NT2/D1 (cell line): ENCODE measurements at regions not wholly inside any gene's neighbourhood (a gene's known extent, or its start where the extent isn't known, plus 50 kb on each side); places are given as distances from the start of the nearest gene placed in this dataset.

Experiments used
- DNase-seq: peaks from one replicate; pipeline ENCODE4 v3.0.0-alpha.2; 2011; ENCODE audit warnings: low read depth, low spot score
- H3K27me3 ChIP-seq: 2 replicates; pipeline ENCODE4 v1.6.0; 2011; ENCODE audit warnings: mild to moderate bottlenecking; ENCODE audit not compliant: insufficient read length, insufficient read depth
- H3K36me3 ChIP-seq: 2 replicates; pipeline ENCODE4 v1.6.1; 2011; ENCODE audit warnings: mild to moderate bottlenecking, low read length, mixed read lengths; ENCODE audit not compliant: insufficient read depth, insufficient read length
- H3K4me1 ChIP-seq: 2 replicates; pipeline ENCODE4 v1.5.1; 2011; ENCODE audit not compliant: insufficient read depth, insufficient read length
- H3K4me3 ChIP-seq: 2 replicates; pipeline ENCODE4 v1.5.1; 2011; ENCODE audit warnings: low read depth; ENCODE audit not compliant: insufficient read length
- H3K9ac ChIP-seq: 2 replicates; pipeline ENCODE4 v1.6.0; 2011; ENCODE audit warnings: low read depth; ENCODE audit not compliant: insufficient read length
- H3K9me3 ChIP-seq: 2 replicates; pipeline ENCODE4 v1.5.1; 2011; ENCODE audit warnings: mild to moderate bottlenecking, low read length; ENCODE audit not compliant: insufficient read depth
- SUZ12 ChIP-seq: IDR thresholded peaks from 2 replicates; pipeline ENCODE4 v1.6.1; 2011; ENCODE audit not compliant: insufficient read length, insufficient read depth; ENCODE audit errors: extremely low read depth
- YY1 ChIP-seq: IDR thresholded peaks from 2 replicates; pipeline ENCODE4 v1.6.1; 2011; ENCODE audit not compliant: insufficient read length, insufficient read depth
- ZNF274 ChIP-seq: IDR thresholded peaks from 2 replicates; pipeline ENCODE4 v1.6.1; 2011; ENCODE audit warnings: mild to moderate bottlenecking, low read depth, low read length

GRCh38 chrX:69016293-69016941, 148.8 kb downstream of the PJA1 start:
- Histone ChIP-seq H3K36me3 (no peaks in the 10 kb centered on the region), H3K4me1 (peaks cover 5% of the 10 kb centered on the region), H3K9me3 (no peaks in the 10 kb centered on the region), H3K9ac (no peak overlapping the region), H3K27me3 (no peaks in the 10 kb centered on the region), H3K4me3 (no peak overlapping the region)
- DNase-seq: no peak
- TF ChIP-seq SUZ12 (no peak), YY1 (no peak), ZNF274 (no peak)

- H3K9ac ChIP-seq: no peak overlapping the region
- H3K4me3 ChIP-seq: no peak overlapping the region
- H3K27me3 ChIP-seq: no peaks in the 10 kb centered on the region
- H3K9me3 ChIP-seq: no peaks in the 10 kb centered on the region
- no peak for DNase-seq
- peaks cover 4% of the 10 kb centered on the region for H3K4me1 ChIP-seq
- no peak for TF ChIP-seq ZNF274
- H3K36me3 ChIP-seq: no peaks in the 10 kb centered on the region
These were observed 149.5 kb downstream of the PJA1 start for GRCh38 chrX:69015564-69016292.

GRCh38 chrX:69015156-69015555, 150.1 kb downstream of the PJA1 start:
- Histone ChIP-seq H3K4me1 (peaks cover 4% of the 10 kb centered on the region), H3K4me3 (no peak overlapping the region), H3K9me3 (no peaks in the 10 kb centered on the region), H3K9ac (no peak overlapping the region), H3K27me3 (no peaks in the 10 kb centered on the region), H3K36me3 (no peaks in the 10 kb centered on the region)
- no peak for DNase-seq
- TF ChIP-seq ZNF274: no peak
- no peak for TF ChIP-seq YY1
- TF ChIP-seq SUZ12: no peak

- TF ChIP-seq ZNF274 (no peak), SUZ12 (no peak), YY1 (no peak)
- H3K9ac ChIP-seq: no peak overlapping the region
- no peaks in the 10 kb centered on the region for H3K36me3 ChIP-seq
- H3K9me3 ChIP-seq: no peaks in the 10 kb centered on the region
- H3K27me3 ChIP-seq: no peaks in the 10 kb centered on the region
- no peak overlapping the region for H3K4me3 ChIP-seq
- DNase-seq: no peak
- no peaks in the 10 kb centered on the region for H3K4me1 ChIP-seq
These were observed 151.1 kb downstream of the PJA1 start for GRCh38 chrX:69014200-69014599.

- no peaks in the 10 kb centered on the region for H3K4me1 ChIP-seq
- TF ChIP-seq SUZ12 (no peak), YY1 (no peak), ZNF274 (no peak)
- DNase-seq: no peak
- no peaks in the 10 kb centered on the region for H3K36me3 ChIP-seq
- no peak overlapping the region for H3K9ac ChIP-seq
- H3K4me3 ChIP-seq: no peak overlapping the region
- H3K27me3 ChIP-seq: no peaks in the 10 kb centered on the region
- peaks cover 9% of the 10 kb centered on the region; the same call in 1 of the 2 replicates for H3K9me3 ChIP-seq
These were observed 154.9 kb downstream of the PJA1 start for GRCh38 chrX:69010339-69010738.

- TF ChIP-seq YY1 (no peak), ZNF274 (no peak), SUZ12 (no peak)
- H3K4me1 ChIP-seq: no peaks in the 10 kb centered on the region
- no peak overlapping the region for H3K4me3 ChIP-seq
- no peak overlapping the region for H3K9ac ChIP-seq
- H3K36me3 ChIP-seq: no peaks in the 10 kb centered on the region
- DNase-seq: no peak
- peaks cover 10% of the 10 kb centered on the region for H3K9me3 ChIP-seq
- no peaks in the 10 kb centered on the region for H3K27me3 ChIP-seq
These were observed 164.4 kb downstream of the PJA1 start for GRCh38 chrX:69000877-69001276.

GRCh38 chrX:68999931-69000330, 165.3 kb downstream of the PJA1 start:
- no peaks in the 10 kb centered on the region for H3K27me3 ChIP-seq
- no peak for DNase-seq
- H3K4me1 ChIP-seq: no peaks in the 10 kb centered on the region
- no peaks in the 10 kb centered on the region for H3K36me3 ChIP-seq
- H3K9me3 ChIP-seq: peaks cover 3% of the 10 kb centered on the region; the same call in 1 of the 2 replicates
- no peak for TF ChIP-seq SUZ12
- TF ChIP-seq YY1: no peak
- no peak for TF ChIP-seq ZNF274
- no peak overlapping the region for H3K4me3 ChIP-seq
- H3K9ac ChIP-seq: no peak overlapping the region
